ENCODE measurements at regions not wholly inside any gene's neighbourhood (a gene's known extent, or its start where the extent isn't known, plus 50 kb on each side); places are given as distances from the start of the nearest gene placed in this dataset.

DNA sequence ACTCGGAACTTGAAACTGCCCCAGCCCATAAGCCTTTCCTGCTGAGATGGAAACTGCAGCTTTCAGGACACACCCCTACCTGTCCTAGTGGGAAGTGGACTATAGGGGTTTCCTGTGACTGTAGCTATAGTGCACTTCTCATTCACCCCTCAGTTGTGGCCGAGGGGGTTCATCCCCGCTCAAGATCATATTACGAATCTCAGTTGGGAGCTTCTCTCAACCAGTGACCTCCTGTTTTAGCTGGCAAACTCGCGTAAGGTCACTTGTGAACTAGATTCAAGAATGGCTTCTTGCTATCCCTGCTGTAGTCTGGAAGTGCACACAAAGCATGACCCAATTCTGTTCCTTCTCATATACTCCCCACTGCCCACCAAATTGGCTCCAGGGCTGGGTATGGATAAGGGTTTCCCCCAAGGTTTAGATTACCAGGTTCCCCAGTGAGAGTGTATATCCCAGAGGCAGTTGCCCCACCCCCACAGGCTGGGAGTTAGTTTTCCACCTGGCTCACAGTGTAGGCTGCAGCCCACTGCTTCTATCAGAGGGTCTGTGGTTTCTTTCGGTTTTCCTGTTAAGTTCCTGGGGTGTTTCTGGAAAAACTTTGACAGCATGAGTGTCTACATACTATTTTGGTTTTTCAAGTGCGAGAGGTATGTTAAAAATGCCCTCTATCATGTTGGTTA, 812.9 kb downstream of the JRKL start (continued):
- TF ChIP-seq, protein P1, sequence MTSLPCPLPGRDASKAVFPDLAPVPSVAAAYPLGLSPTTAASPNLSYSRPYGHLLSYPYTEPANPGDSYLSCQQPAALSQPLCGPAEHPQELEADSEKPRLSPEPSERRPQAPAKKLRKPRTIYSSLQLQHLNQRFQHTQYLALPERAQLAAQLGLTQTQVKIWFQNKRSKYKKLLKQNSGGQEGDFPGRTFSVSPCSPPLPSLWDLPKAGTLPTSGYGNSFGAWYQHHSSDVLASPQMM (CRISPR knock-in tag; IDR thresholded peaks at IDR 0.05), result no peak
- TF ChIP-seq DMBX1 (CRISPR knock-in tag; IDR thresholded peaks at IDR 0.05; ENCODE audit: borderline replicate concordance), result no peak
- TF ChIP-seq HLTF (IDR thresholded peaks at IDR 0.05), result no peak
- no peak for TF ChIP-seq ZBTB1 (CRISPR knock-in tag; IDR thresholded peaks at IDR 0.05; ENCODE audit: borderline replicate concordance, low read depth)

- ChIA-PET CTCF (ENCODE audit: low intra/inter-chr PET ratio) (no interaction called here), POLR2A (no interaction called here)
- DNase-seq (ENCODE audit: extremely low read depth in 1 of 4, low spot score in 3 of 4) (no peak), ATAC-seq (no peak), FAIRE-seq (no peak)
- 2% methylated on average over 3 of the region's 3 CpGs for WGBS (ENCODE audit: insufficient coverage, low coverage, missing lambda C conversion rate)
- H3K4me2 ChIP-seq (ENCODE audit: insufficient read depth, low read length), result no peak overlapping the region
- no peaks in the 10 kb centered on the region for H3K36me3 ChIP-seq (ENCODE audit: control insufficient read depth, insufficient read depth, low read length)
- TF ChIP-seq TSC22D4 (tag; IDR thresholded peaks at IDR 0.05), result no peak
- TF ChIP-seq NR2F6 (CRISPR knock-in tag; IDR thresholded peaks at IDR 0.05), result no peak
- TF ChIP-seq HEY1 (CRISPR knock-in tag; IDR thresholded peaks at IDR 0.05; ENCODE audit: borderline replicate concordance), result no peak
- TF ChIP-seq LEF1 (IDR thresholded peaks at IDR 0.05), result no peak
- no peak for TF ChIP-seq ELK1 (CRISPR knock-in tag; IDR thresholded peaks at IDR 0.05)
- TF ChIP-seq PYGO2 (tag; IDR thresholded peaks at IDR 0.05), result no peak
- TF ChIP-seq, protein P2, sequence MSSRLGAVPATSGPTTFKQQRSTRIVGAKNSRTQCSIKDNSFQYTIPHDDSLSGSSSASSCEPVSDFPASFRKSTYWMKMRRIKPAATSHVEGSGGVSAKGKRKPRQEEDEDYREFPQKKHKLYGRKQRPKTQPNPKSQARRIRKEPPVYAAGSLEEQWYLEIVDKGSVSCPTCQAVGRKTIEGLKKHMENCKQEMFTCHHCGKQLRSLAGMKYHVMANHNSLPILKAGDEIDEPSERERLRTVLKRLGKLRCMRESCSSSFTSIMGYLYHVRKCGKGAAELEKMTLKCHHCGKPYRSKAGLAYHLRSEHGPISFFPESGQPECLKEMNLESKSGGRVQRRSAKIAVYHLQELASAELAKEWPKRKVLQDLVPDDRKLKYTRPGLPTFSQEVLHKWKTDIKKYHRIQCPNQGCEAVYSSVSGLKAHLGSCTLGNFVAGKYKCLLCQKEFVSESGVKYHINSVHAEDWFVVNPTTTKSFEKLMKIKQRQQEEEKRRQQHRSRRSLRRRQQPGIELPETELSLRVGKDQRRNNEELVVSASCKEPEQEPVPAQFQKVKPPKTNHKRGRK (tag; IDR thresholded peaks at IDR 0.05), result no peak
- no peak for TF ChIP-seq MCM5 (IDR thresholded peaks at IDR 0.05; ENCODE audit: low read depth)
- TF ChIP-seq ZNF583 (CRISPR knock-in tag; IDR thresholded peaks at IDR 0.05), result no peak
- no peak for TF ChIP-seq ZKSCAN8 (CRISPR knock-in tag; IDR thresholded peaks at IDR 0.05)
- no peaks in the 10 kb centered on the region for H3K9me1 ChIP-seq (ENCODE audit: control insufficient read depth, insufficient read depth, low read length)
- H3K4me1 ChIP-seq (replicated peaks in 1 of 2; ENCODE audit: control insufficient read depth in 2 of 2, insufficient read depth in 2 of 2, low read length in 2 of 2), result no peaks in the 10 kb centered on the region
- H2AFZ ChIP-seq (ENCODE audit: low read depth, low read length), result no peak overlapping the region
- in situ Hi-C loops (cut with MboI), result no loop called here
- no TSS peak for BruUV-seq (replicated peaks)
- no peaks in the 10 kb centered on the region for H3K27me3 ChIP-seq (ENCODE audit: control insufficient read depth in 2 of 2, insufficient read depth in 2 of 2, low read length in 2 of 2)
- H4K20me1 ChIP-seq (replicated peaks; ENCODE audit: control insufficient read depth, insufficient read depth, low read length), result no peaks in the 10 kb centered on the region
- intact Hi-C loops (cut with micrococcal nuclease), result no loop called here
- no peaks in the 10 kb centered on the region for H3K79me2 ChIP-seq (ENCODE audit: control insufficient read depth, insufficient read depth, low read length)
- H3K4me3 ChIP-seq, result no peak overlapping the region
- no peaks in the 10 kb centered on the region for H3K9me3 ChIP-seq (replicated peaks; ENCODE audit: control insufficient read depth, insufficient read depth, low read depth, low read length)
- no peak overlapping the region for H3K27ac ChIP-seq (ENCODE audit: extremely low read depth, low read depth, low read length)
- H3K9ac ChIP-seq (ENCODE audit: insufficient read depth in 1 of 2, low read depth in 2 of 2, low read length in 2 of 2), result no peak overlapping the region
Observed at GRCh38 chr11:97218011-97218410, 828.2 kb downstream of the JRKL start.

Measured in K562 (cell line).